ENCODE measurements at regions not wholly inside any gene's neighbourhood (a gene's known extent, or its start where the extent isn't known, plus 50 kb on each side); places are given as distances from the start of the nearest gene placed in this dataset.

GRCh38 chr5:147154809-147155208, 80.0 kb upstream of the STK32A start:
- H3K27ac Mint-ChIP-seq (ENCODE audit: unreplicated experiment), result no peak overlapping the region
- no peaks in the 10 kb centered on the region for H3K36me3 Mint-ChIP-seq (ENCODE audit: low read depth)
- peaks cover 11% of the 10 kb centered on the region for H3K4me1 Mint-ChIP-seq
- H3K27me3 Mint-ChIP-seq (ENCODE audit: low read depth), result peaks cover 3% of the 10 kb centered on the region
- no peak overlapping the region for H3K4me3 Mint-ChIP-seq
- TF ChIP-seq CTCF (conservative IDR thresholded peaks at IDR 0.05), result no peak
- no peak for DNase-seq (ENCODE audit: low read depth, low spot score)
- H3K9me3 Mint-ChIP-seq, result no peaks in the 10 kb centered on the region

- no peak overlapping the region for H3K4me3 Mint-ChIP-seq
- no peak overlapping the region for H3K27ac Mint-ChIP-seq (ENCODE audit: unreplicated experiment)
- no peak for DNase-seq (ENCODE audit: low read depth, low spot score)
- H3K27me3 Mint-ChIP-seq (ENCODE audit: low read depth), result peaks cover 3% of the 10 kb centered on the region
- peaks cover 11% of the 10 kb centered on the region for H3K4me1 Mint-ChIP-seq
- no peaks in the 10 kb centered on the region for H3K9me3 Mint-ChIP-seq
- H3K36me3 Mint-ChIP-seq (ENCODE audit: low read depth), result no peaks in the 10 kb centered on the region
- TF ChIP-seq CTCF (conservative IDR thresholded peaks at IDR 0.05), result no peak
These were observed 78.8 kb upstream of the STK32A start for GRCh38 chr5:147156012-147156411.

GRCh38 chr5:147160902-147161700, 73.7 kb upstream of the STK32A start:
- H3K27ac Mint-ChIP-seq (ENCODE audit: unreplicated experiment), result no peak overlapping the region
- no peaks in the 10 kb centered on the region for H3K36me3 Mint-ChIP-seq (ENCODE audit: low read depth)
- no peak overlapping the region for H3K4me3 Mint-ChIP-seq
- DNase-seq (ENCODE audit: low read depth, low spot score), result no peak
- peaks cover 2% of the 10 kb centered on the region for H3K9me3 Mint-ChIP-seq
- H3K4me1 Mint-ChIP-seq, result peaks cover 9% of the 10 kb centered on the region
- TF ChIP-seq CTCF (conservative IDR thresholded peaks at IDR 0.05), result no peak
- H3K27me3 Mint-ChIP-seq (ENCODE audit: low read depth), result peaks cover 3% of the 10 kb centered on the region

GRCh38 chr5:147162740-147163139, 72.1 kb upstream of the STK32A start:
- no peak for TF ChIP-seq CTCF (conservative IDR thresholded peaks at IDR 0.05)
- no peak overlapping the region for H3K4me3 Mint-ChIP-seq
- no peaks in the 10 kb centered on the region for H3K36me3 Mint-ChIP-seq (ENCODE audit: low read depth)
- H3K27ac Mint-ChIP-seq (ENCODE audit: unreplicated experiment), result no peak overlapping the region
- H3K9me3 Mint-ChIP-seq, result peaks cover 2% of the 10 kb centered on the region
- no peak for DNase-seq (ENCODE audit: low read depth, low spot score)
- H3K4me1 Mint-ChIP-seq, result peaks cover 4% of the 10 kb centered on the region
- H3K27me3 Mint-ChIP-seq (ENCODE audit: low read depth), result peaks cover 3% of the 10 kb centered on the region

GRCh38 chr5:147167529-147167928, 67.3 kb upstream of the STK32A start:
- peaks cover 7% of the 10 kb centered on the region for H3K4me1 Mint-ChIP-seq
- no peaks in the 10 kb centered on the region for H3K36me3 Mint-ChIP-seq (ENCODE audit: low read depth)
- H3K27ac Mint-ChIP-seq (ENCODE audit: unreplicated experiment), result no peak overlapping the region
- no peak overlapping the region for H3K4me3 Mint-ChIP-seq
- no peaks in the 10 kb centered on the region for H3K27me3 Mint-ChIP-seq (ENCODE audit: low read depth)
- peaks cover 2% of the 10 kb centered on the region for H3K9me3 Mint-ChIP-seq
- DNase-seq (ENCODE audit: low read depth, low spot score), result no peak
- TF ChIP-seq CTCF (conservative IDR thresholded peaks at IDR 0.05), result no peak
